ENCODE measurements at regions not wholly inside any gene's neighbourhood (a gene's known extent, or its start where the extent isn't known, plus 50 kb on each side); places are given as distances from the start of the nearest gene placed in this dataset.

- ChIA-PET CTCF (ENCODE audit: low intra/inter-chr PET ratio, low total read pairs) (no interaction called here), POLR2A (no interaction called here)
- Histone ChIP-seq H3K27ac (ENCODE audit: extremely low read length, insufficient read depth, low read length) (no peak overlapping the region), H3K4me3 (replicated peaks in 1 of 3; ENCODE audit: insufficient read depth in 1 of 3, low read depth in 2 of 3, low read length in 3 of 3) (no peak overlapping the region), H4K20me1 (ENCODE audit: insufficient read depth, low read length) (no peaks in the 10 kb centered on the region), H3K9me3 (ENCODE audit: low read length) (no peaks in the 10 kb centered on the region), H3K79me2 (ENCODE audit: insufficient read depth, low read length) (no peaks in the 10 kb centered on the region), H3K4me1 (ENCODE audit: insufficient read depth, low read length) (no peaks in the 10 kb centered on the region), H2AFZ (ENCODE audit: low read length) (no peak overlapping the region), H3K36me3 (replicated peaks in 1 of 2; ENCODE audit: control insufficient read depth in 1 of 2, insufficient read depth in 2 of 2, low read length in 2 of 2) (no peaks in the 10 kb centered on the region), H3K9ac (ENCODE audit: insufficient read depth, low read depth, low read length) (no peak overlapping the region), H3K4me2 (ENCODE audit: low read depth, low read length) (no peak overlapping the region), H3K27me3 (ENCODE audit: control insufficient read depth in 1 of 2, insufficient read depth in 2 of 2, low read length in 2 of 2) (peaks cover 0 to 2% of the 10 kb centered on the region in 2 experiments; a peak in 1 of 5 replicates)
- intact Hi-C loops (cut with micrococcal nuclease; ENCODE audit: unreplicated experiment) (no loop called here), in situ Hi-C loops (cut with HindIII; ENCODE audit: extremely low pct_ligation_motif_present, low pct_unique_long_range_greater_than_20kb) (no loop called here)
- no peak for ATAC-seq
- FAIRE-seq: no peak
- BruUV-seq (replicated peaks): no TSS peak
- 42% methylated on average over 7 of the region's 10 CpGs for WGBS (ENCODE audit: low lambda C conversion rate)
- no peak for DNase-seq (ENCODE audit: low spot score)
- TF ChIP-seq IRF9 (CRISPR knock-in tag; IDR thresholded peaks at IDR 0.05; ENCODE audit: borderline replicate concordance) (no peak), EED (CRISPR knock-in tag; IDR thresholded peaks at IDR 0.05) (no peak), ZNF432 (CRISPR knock-in tag; IDR thresholded peaks at IDR 0.05; ENCODE audit: borderline replicate concordance) (no peak), AGO1 (IDR thresholded peaks at IDR 0.05; ENCODE audit: low read depth, low read length, poor library complexity, severe bottlenecking) (no peak), ZNF691 (CRISPR knock-in tag; IDR thresholded peaks at IDR 0.05; ENCODE audit: borderline replicate concordance, low read depth) (no peak), DNMT1 (CRISPR knock-in tag; IDR thresholded peaks at IDR 0.05) (no peak), SNAI1 (CRISPR knock-in tag; IDR thresholded peaks at IDR 0.05; ENCODE audit: borderline replicate concordance) (no peak), ZNF558 (CRISPR knock-in tag; IDR thresholded peaks at IDR 0.05; ENCODE audit: borderline replicate concordance) (no peak), WIZ (CRISPR knock-in tag; IDR thresholded peaks at IDR 0.05) (no peak), FOSL1 (CRISPR knock-in tag; IDR thresholded peaks at IDR 0.05; ENCODE audit: borderline replicate concordance) (no peak), SIX1 (CRISPR knock-in tag; IDR thresholded peaks at IDR 0.05; ENCODE audit: borderline replicate concordance) (no peak), MZF1 (CRISPR knock-in tag; IDR thresholded peaks at IDR 0.05; ENCODE audit: borderline replicate concordance) (no peak), SYNCRIP (IDR thresholded peaks at IDR 0.05; ENCODE audit: insufficient read depth, low read depth, low read length) (no peak), MEF2D (CRISPR knock-in tag; IDR thresholded peaks at IDR 0.05) (no peak), U2AF2 (IDR thresholded peaks at IDR 0.05; ENCODE audit: low read depth, low read length) (no peak), SP5 (CRISPR knock-in tag; IDR thresholded peaks at IDR 0.05; ENCODE audit: borderline replicate concordance, low read depth) (no peak), ZNF530 (CRISPR knock-in tag; IDR thresholded peaks at IDR 0.05; ENCODE audit: low read depth) (no peak)
Measured at GRCh38 chr15:31973197-31973596, 57.1 kb upstream of the CHRNA7 start.

Data from HepG2 (cell line).